ENCODE measurements at regions not wholly inside any gene's neighbourhood (a gene's known extent, or its start where the extent isn't known, plus 50 kb on each side); places are given as distances from the start of the nearest gene placed in this dataset.
"Not testable (repeated sequence)": the region's sequence is repeated elsewhere in the genome, so short reads cannot be mapped to it uniquely, and the experiment has no call there.

- no peak overlapping the region for H3K4me3 ChIP-seq (ENCODE audit: low read depth, low read length)
- no peak for DNase-seq (ENCODE audit: low read depth)
- TF ChIP-seq MYC (IDR thresholded peaks at IDR 0.05; ENCODE audit: low read depth, low read length) (no peak), CTCF (IDR thresholded peaks at IDR 0.05; ENCODE audit: low read depth, low read length) (no peak), MAX (IDR thresholded peaks at IDR 0.05; ENCODE audit: low read depth, low read length) (no peak), POLR2A (IDR thresholded peaks at IDR 0.05; ENCODE audit: extremely low read depth, insufficient read length) (no peak)
Measured at GRCh38 chr7:66556549-66557213, 72.0 kb upstream of the KCTD7 start.

DNA sequence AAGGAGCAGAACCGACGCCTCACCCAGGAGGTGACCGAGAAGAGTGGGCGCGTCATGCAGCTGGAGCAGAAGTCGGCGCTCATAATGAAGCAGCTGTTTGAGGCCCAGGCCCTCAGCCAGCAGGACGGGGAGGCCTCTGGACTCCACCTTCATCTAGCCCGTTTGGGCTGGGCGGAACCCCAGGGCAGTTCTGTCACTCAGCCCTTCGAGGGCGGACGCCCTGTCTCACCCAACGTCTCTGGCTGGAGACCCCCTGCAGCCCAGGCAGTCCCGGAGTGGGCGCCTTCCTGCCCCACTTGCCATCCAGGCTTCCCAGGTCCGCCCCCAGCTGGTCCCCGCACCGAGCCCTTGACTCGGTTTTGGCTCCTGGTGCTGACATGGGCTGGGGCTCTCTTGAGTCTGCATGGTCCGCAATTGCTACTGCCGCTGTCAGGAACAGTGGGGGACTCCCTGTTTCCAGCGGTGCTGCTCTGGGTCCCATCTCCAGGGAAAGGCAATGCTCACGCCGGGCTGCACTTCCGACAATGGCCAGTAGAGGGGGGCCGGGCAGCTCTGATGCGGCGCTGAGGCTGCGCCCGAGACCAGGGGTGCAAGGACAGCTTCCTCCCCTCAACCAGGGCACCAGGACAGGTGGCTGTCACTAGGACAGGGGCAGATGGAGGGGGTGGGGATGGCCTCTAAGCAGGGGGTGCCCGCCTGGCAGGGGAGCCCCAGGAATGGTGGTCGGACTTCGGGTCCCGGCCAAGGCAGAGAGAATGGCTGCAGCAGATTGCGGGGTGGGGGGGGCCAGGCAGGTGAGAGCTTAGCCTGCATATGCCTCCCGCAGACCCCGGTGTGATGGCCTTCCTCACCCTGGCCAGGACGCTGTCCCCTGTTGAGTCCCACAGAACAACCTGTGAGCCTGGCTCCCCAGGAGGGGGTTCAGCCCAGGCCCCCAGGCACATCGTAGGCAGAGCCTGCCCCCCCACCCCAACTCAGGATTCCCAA, 71.2 kb upstream of the KCTD7 start:
- DNase-seq (ENCODE audit: low read depth), result peak; percentile 72
- no peak overlapping the region for H3K4me3 ChIP-seq (ENCODE audit: low read depth, low read length)
- no peak for TF ChIP-seq MAX (IDR thresholded peaks at IDR 0.05; ENCODE audit: low read depth, low read length)
- TF ChIP-seq CTCF (IDR thresholded peaks at IDR 0.05; ENCODE audit: low read depth, low read length), result peak; percentile 97

DNA sequence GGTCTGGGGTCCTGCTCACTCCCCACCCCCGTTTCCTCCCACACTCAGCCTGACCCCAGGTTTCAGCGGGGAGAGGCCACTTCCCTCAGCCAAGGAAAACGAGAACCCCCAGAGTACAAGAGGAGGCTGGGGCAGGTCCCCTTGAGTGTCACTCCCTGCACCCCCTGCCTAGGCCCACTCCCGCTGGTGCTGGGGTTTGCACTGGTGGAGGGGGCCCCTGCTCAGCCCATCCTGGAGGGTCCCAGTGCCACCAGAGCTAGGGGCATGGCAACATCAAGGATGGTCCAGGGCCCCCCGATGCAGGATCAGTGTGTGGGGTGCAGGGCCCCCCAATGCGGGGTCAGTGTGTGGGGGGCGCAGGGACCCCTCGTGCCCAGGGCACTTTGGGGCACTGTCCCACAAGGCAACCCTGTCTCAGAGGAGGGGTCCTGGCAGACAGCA, 70.5 kb upstream of the KCTD7 start:
- no peak for TF ChIP-seq CTCF (IDR thresholded peaks at IDR 0.05; ENCODE audit: low read depth, low read length)
- no peak for TF ChIP-seq MAX (IDR thresholded peaks at IDR 0.05; ENCODE audit: low read depth, low read length)
- no peak for TF ChIP-seq MYC (IDR thresholded peaks at IDR 0.05; ENCODE audit: low read depth, low read length)
- TF ChIP-seq POLR2A (IDR thresholded peaks at IDR 0.05; ENCODE audit: extremely low read depth, insufficient read length), result no peak
- no peak for DNase-seq (ENCODE audit: low read depth)
- H3K4me3 ChIP-seq (ENCODE audit: low read depth, low read length), result no peak overlapping the region

- TF ChIP-seq MYC (IDR thresholded peaks at IDR 0.05; ENCODE audit: low read depth, low read length), result no peak
- TF ChIP-seq CTCF (IDR thresholded peaks at IDR 0.05; ENCODE audit: low read depth, low read length), result no peak
- TF ChIP-seq POLR2A (IDR thresholded peaks at IDR 0.05; ENCODE audit: extremely low read depth, insufficient read length), result no peak
- TF ChIP-seq MAX (IDR thresholded peaks at IDR 0.05; ENCODE audit: low read depth, low read length), result no peak
- no peak overlapping the region for H3K4me3 ChIP-seq (ENCODE audit: low read depth, low read length)
- peak; percentile 13 for DNase-seq (ENCODE audit: low read depth)
Measured at GRCh38 chr7:66558660-66559465, 69.8 kb upstream of the KCTD7 start.

- DNase-seq (ENCODE audit: low read depth), result no peak
- no peak overlapping the region for H3K4me3 ChIP-seq (ENCODE audit: low read depth, low read length)
- no peak for TF ChIP-seq POLR2A (IDR thresholded peaks at IDR 0.05; ENCODE audit: extremely low read depth, insufficient read length)
- no peak for TF ChIP-seq MAX (IDR thresholded peaks at IDR 0.05; ENCODE audit: low read depth, low read length)
- TF ChIP-seq CTCF (IDR thresholded peaks at IDR 0.05; ENCODE audit: low read depth, low read length), result no peak
- no peak for TF ChIP-seq MYC (IDR thresholded peaks at IDR 0.05; ENCODE audit: low read depth, low read length)
Measured at GRCh38 chr7:66564045-66564444, 64.6 kb upstream of the KCTD7 start.

DNA sequence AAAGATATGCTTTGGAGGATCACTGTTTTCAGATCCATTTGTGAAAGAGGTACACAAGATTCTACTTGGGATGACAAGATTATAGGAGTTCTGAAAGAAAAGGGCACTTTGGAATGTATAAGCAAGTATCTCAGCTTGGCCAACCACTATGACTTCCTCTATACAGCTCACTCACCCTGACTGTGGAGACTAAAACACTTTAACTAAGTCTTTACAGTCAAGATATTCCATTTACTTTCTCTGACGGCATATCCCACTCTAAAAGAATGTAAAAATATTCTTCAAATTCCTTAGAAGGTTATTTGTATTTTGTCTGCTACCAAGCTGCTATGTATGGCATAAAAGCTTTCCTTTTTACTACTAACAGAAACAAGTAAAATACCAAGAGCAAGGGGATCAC, 58.5 kb upstream of the KCTD7 start:
- not testable (repeated sequence) for H3K4me3 ChIP-seq (ENCODE audit: low read depth, low read length); DNase-seq (ENCODE audit: low read depth)
